DMS53 treated with DMSO at 0.1 percent for 48 hours (cell line): ENCODE measurements at regions not wholly inside any gene's neighbourhood (a gene's known extent, or its start where the extent isn't known, plus 50 kb on each side); places are given as distances from the start of the nearest gene placed in this dataset.

Experiments
- DNase-seq: peaks from one replicate; lab custom pipeline; 2025; ENCODE audit not compliant: unreplicated experiment; lab: John Stamatoyannopoulos, UW

DNA sequence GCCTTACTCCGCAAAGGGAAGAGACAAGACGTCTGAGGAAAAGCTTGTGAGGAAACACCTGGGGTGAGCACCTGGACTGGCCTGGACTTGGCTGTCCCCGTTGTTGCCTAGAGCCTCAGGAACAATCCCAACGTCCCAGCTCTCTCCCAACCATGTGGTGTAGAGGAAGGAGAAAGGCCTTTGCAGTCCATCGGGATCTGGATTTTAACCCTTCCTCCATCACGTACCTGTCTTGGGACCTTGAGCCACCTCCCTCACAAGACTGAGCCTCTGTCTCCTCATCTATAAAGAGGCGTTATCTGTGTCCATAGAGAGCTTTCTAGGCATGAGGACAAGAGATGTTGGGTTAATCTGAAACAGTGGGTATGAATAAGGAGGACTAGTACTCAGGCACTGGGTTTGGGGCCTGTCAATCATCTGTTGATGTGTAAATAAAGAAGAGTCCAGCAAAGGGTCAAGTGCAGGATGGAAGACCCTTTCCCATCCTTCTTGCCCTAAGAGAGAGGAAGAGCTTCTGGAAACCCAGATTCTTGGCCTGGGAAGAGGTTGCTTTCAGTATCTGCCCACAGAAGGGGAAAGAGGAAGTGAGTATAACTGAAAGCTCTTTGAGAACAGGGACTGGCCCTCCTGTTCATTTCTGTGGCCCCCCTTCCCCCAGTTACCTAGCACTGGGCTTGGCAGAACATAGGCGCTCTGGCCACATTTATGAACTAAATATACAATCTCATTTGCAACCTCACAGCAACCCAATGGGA, 137.1 kb downstream of the PJA1 start:
- DNase-seq = no peak

DNA sequence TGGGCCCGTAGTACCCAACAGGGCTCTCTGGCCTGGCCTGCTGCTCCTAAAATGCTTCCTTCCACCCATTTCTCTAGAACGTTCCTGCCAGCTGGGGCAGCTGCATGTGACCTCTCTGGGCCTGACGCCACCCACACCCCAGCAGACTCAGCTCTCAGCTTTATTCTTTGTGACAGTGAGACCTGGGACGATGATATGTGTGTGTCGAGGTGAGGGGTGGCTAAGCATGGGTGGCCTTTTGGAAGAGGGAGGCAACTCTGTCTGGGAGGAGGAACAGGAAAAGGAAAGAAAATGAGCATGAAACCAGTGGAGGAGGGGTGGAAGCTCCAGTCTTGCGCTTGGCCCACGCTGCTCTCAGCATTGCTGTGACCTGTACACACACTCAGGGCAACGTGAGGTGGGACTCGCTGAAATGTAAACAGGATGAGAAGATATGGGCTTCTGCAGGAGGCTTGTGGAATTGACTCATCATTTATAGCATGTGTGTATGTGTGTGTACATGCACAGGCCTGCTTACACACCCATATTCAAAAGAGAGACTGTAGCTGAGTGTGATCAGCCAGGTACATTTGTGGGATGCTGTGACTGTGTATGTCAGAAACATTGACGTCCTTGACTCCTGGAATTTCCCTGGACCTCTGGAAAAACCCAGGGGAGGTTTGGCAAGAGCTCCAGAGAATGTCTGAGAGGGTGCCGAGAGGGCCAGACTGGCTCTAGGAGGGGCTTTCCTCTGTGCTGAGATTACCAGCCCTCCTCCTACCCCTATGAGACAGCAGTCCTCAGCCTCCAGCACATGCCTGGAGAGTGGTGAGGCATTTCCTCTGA, 137.9 kb downstream of the PJA1 start:
- no peak for DNase-seq

DNA sequence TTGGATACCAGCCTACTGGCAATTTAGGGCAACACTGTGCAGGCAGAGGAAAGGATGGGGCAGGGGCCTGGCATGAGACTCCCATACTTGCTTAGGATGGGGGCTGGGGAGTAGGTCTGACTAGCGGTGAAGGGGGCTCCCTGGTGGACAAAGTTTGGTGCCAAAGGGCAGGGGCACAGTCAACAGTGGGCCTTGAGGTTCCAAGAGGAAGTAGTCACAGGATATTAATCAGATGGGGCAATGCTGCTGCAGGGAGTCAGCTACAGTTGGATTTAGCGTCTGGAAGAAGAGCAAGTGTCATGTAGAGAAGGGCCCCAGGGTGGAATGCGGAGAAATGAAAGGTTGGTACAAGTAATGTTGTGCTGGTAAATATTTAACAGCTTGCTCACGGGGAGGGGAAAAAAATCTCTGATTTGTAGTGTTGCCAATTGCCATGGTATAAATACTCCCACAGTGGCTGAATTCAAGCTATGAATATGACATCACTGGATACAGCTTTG, 139.4 kb downstream of the PJA1 start:
- no peak for DNase-seq

DNA sequence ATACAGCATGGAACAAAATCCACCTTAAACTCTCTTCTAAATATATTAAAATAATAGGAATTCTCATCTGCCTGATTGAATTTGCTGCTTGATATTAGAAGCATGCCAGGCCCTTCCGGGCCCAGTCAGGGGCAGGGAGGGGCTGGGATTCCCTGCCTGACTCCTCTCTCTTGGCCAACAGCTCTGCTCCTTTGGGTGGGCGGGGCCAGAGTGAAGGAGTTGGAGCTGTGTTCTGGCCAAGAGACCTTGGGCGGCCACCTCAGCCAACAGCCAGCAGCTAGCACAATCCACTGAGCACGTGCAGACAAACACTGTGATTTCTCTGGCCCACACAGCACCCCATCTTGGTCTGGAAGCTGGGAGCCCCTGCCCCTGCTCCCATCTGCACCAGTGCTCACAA, 140.3 kb downstream of the PJA1 start:
- no peak for DNase-seq

DNA sequence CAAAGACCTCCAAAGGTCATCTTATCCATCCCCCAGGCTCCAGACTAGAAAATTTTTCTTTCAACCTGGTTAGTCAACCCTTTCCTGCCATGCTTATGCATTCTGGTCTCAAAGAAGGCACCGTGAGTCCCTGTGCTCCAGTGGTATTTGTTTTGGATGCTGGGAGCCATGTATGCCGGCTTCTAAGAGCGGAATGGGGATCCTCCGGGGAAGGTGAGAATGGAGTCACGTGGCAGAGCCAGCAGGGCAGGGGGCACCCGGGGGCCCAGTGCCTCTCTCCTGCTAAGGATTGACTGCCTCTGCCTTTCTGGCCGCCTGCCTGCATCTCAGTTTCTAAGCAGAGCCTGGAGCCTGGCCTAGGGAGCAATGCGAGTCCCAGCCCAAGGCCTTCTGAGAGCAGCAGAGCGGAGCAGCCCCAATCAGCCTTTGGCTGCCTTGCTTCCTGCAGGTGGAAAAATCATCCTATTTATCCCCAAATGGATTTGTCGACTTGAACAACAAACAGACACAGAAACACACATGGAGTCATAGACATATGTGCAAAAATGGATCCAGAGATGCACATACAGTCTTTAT, 141.0 kb downstream of the PJA1 start:
- DNase-seq = no peak

DNA sequence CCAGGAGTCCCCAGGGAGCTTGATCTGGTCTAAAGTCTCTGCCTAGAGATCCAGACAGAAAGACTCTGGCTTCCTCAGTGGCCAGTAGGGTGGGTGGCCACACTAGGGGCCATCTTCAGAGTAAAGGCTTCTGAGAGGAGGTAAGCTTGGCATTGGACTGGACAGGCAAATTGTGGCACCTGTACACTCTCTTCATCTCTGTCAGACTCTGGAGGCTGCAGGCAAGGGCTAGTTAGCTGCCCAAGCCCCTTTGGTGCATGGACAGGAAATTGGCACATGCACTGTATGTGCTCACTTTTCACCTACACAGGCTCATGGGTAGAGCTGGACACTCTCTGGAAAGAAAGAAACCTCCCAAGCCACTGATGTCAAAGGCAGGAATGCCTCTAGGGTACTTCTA, 142.8 kb downstream of the PJA1 start:
- no peak for DNase-seq

DNA sequence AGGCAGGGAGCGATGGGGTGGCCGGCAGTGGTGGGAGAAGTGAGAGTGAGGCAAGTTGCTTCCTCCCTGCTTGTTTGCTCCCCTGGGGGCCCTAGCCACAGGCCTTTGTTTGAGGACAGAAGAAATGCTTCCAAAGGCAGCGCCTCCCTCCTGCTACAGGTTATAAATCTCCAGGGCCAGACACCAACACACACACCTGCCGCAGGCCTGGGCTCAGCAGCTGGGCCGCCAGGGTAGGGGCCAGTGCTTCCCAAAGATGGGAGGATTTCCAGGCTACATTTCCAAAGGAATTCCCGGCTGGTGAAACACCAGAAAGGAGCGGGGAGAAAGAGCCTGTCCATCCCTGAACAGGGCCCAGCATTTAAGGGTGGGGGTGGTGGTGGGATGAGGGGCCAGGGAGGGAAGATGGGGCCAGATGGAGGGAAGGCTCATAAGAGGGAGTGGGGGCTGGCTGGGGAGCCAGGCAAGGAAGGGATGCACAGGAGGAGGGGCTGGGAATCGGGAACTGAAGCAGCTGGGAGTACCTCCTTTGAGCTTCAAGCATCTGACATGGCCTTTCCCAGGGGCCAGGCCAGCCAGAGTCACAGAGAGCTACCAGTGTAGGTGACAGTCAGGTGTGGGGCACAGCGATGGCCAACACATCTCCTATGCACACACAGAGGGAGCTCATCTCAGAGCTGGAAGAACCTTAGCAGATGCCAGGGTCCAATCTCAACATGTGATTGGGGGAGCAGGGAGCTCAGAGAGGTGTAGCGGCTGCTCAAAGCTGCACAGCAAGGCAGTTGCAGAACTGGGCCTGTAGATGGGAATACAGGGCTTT, 143.9 kb downstream of the PJA1 start:
- DNase-seq = no peak

DNA sequence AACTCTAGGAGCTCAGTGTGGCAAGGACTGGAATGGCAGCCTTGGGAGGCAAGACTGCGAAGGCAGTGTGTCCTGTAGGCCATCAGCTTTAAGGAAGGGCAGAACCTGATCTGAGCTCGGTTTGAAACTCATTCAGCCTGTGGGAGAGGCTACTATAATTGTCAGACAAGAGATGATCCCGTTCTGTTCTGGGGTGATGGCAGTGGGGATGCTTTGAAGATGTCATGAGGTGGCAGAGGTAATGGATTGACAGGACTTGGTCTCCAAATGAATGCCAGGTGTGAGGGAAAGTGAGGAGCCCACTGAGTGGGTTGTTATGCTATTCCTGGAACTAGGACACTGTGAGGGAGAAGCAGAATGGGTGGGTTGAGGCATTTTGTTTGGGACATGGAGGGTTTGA, 144.9 kb downstream of the PJA1 start:
- no peak for DNase-seq

DNA sequence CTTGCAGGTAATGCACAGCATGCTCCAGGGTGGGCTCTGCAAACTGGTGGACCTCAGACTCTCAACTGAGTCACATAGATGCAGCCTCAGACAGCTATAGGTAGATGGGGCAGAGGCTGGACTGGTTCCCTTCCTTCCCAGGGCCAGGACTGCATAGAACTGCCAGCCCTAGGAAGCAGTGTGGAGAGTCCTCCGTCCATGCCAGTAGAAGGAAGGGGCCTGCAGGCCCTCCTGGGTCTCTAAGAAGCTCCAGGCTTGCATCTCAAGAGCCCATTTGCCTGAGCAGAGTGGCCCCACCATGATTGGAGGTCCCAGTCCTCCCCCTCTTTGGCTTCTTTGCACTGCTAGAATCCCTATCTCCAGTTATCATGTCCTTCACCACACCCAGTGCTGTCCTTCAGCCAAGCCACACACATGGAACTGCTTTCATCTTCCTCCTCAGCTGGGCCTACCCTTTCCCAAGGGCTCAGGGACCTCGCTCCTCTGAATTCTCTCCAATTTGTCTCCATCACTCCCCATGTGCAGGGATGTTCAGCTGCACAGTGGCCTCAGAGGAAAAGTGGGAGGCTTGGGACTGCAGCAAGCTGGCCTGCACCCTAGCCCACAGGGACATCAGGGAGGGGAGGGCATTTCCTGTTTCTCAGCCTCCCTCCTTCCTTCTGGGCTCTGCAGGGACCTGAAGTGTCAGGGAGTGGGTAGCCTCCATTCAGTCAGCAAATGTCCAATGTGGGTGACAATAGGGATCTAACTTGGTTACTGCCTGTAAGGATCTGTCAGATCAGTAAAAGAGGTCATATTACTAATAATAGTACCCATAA, 146.0 kb downstream of the PJA1 start:
- no peak for DNase-seq

DNA sequence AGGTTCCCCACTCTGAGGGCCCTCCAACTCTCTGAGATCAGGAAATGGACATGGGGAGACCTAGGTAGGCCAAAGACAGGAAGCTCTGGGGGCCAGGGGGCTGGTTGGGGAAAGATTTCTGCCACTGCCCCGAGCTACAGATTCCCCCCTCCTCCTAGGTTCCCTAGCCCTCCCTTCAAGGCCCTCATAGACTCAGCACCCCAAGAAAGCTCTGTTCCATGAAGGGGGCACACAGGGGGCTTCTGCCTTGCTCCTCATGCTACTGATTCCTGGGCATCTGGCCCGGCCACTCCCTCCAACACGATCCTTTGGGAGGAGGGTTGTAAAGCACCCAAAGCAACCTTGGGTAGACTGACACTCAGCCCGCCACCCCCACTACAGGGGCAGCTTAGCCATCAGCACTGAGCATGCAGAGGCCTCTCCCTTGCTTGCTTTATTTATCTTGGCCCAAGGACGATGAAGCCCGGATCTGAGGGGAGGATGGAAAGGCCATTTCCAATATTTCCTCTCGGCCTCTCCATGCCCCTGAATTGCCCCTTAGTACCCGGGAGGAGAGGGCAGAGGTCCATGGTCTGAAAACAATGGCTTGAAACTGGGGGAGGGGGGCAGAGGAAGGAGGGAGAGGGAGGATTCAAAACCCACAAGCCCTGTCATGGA, 146.7 kb downstream of the PJA1 start:
- DNase-seq = no peak

DNA sequence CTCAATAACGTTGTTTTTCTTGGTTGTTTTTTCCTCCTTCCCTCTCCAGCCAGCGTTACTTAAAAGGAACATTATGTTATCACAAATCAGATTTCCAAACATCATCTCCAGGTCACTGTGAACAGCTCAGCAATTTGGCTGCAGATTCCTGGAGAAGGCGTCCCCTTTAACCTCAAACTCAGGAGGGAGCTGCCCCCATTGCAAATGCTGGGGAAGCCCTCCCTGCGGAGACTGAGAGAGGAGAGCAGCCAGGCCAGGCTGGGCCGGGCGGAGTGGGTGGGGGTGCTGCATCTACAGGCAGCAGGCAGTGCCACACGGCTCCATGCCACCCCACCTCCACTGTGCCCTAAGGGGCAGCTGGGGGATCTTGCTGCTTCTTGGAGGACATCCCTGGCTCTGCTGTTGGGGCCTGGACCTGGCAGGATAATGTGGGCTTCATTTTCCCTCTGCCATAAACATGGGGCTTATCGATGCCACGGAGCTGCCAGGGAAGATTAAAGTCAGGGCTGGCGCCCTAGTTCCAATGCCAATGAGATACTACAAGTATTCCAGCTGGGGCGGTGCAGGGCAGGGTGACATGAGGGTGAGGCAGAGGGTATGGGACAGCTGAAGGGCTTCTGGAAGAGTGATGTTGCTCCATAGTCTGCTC, 148.8 kb downstream of the PJA1 start:
- DNase-seq = no peak

DNA sequence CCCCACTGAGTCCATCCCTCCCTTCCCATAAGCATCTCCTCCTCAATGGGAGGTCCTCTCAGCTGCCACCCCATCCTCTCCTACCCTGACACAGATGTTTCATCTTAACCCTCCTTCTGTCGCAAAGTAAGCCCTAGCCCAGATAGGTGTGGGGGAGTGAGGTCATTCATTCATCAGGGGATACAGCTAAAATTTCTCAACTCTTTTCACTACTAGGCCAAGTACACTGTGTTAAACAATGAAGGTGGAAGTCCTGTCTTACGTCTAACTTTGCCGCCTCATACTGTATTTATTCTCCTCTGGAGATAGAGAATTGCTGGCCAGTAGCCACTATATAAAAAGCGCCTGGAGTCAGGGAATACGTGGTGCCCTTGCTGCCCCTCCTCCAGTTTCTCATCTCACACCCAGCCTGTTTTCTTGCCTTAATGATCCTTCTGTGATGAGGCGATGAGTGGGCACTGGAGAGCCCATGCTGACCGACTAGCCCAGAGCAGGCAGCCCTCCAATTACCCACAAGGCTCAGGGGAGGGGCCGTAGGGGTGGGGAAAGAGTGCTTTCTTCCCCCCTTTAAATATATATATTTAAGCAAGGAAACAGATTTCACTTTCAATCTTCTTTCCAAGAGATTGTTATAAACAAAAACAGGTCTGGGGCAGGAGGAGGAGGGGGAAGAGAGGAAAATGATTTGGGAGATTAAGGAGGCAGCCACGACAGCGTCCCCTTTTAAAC, 149.5 kb downstream of the PJA1 start:
- no peak for DNase-seq

DNA sequence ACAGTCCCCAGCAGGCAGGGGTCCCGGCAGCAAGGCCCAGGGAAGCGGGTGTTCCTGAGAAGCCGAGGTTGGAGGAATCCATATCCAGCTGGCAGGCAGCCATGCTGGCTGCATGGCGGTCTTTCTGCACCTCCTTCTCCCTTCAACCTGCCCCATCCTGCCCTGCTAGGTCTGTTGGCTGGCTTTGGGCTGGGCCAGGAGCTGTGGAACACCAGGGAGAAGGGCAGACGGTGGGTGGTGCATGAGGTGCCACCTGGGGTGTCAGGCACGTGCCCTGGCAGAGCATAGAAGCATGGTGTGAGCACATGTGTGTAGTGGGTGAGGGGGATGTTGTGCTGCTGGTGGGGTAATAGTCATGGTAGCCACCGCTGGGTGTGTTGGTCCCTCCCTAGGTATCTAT, 150.1 kb downstream of the PJA1 start:
- no peak for DNase-seq

DNA sequence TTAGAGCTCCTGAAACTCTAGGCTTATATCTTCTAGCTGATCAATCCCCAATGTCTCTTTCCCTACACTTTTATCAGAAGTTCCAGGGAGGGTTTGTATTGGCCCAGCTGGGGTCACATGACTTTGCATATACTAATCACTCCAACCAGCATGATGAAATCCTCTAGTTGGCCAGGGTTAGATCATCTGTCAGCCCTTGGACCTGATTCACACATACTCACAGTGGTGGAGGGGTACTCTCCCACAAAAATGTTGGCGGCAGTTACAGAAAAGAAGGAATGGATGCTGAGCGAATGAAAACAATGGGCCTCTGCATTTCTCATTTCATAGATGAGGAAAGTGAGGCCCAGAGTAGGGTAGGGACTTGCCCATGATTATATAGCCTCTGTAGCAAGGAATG, 151.1 kb downstream of the PJA1 start:
- DNase-seq = no peak

DNA sequence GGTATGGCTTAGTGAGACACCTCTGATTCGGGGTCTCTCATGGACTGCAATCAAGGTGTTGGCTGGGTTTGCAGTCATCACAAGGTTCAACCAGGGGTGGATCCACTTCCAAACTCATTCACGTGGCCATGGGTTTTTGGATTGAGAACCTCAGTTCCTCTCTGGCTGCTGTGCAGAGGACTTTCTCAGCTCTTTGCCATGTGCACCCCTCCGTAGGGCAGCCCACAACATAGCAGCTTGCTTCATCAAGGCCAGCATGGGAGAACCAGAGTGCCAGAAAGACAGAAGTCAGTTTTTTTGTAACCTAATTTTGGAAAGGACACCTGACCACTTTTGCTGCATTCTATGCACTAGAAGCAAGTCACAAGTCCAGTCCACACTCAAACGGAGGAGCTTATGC, 154.9 kb downstream of the PJA1 start:
- no peak for DNase-seq

DNA sequence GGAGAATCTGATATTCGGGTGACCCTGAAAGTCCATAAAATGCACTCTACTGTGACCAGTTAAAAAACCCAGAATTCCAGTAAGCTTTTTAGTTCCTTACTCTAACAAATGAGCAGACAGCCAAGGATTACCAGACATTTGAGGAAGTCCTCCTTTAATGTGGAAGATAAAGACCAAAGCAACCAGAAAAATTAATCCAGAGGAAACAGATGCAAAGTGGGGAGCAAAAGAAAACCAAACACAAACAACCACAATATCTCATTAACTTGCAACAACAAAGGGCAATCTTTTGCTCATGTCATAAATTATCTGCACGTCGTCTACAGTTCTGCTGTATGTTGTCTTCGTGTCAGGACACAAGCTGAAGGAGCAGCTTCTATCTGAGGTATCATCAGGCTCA, 164.4 kb downstream of the PJA1 start:
- DNase-seq = no peak

DNA sequence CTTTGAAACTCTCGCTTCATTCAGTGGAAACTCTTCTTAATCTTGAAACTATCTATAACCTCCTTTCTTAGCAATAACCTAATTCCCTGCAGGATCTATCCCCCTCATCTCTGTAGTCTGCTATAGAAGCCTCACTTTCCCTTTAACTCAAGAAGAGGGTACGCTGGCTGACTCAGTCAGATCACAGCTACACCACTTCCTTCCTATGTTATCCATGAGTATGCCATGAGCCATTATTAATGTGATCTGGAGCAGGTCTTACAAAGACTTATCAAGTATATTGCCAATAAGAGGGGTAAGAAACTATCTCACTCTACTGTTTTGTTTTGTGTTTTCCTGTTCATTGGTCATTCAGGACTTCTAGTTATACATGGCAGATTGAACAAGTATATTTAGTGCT, 165.3 kb downstream of the PJA1 start:
- DNase-seq = no peak

DNA sequence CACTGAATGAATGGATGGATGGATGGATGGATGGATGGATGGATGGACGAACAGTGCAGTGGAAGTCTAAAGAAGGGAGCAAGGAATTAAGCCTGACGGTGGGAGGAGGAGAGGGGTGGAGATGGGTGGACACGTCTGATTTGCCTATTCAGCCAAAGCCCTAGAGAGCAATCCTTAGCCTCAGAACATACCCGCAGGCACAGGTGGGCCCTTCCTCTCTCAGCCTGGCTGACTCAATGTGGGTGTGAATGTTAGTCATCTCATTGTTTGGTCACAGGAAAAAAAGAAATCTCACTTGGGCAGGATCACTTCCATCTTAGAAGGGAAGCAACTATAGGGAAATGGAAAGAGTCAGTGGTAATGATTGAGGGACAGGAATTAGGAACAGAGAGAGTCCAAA, 165.9 kb downstream of the PJA1 start:
- no peak for DNase-seq

DNA sequence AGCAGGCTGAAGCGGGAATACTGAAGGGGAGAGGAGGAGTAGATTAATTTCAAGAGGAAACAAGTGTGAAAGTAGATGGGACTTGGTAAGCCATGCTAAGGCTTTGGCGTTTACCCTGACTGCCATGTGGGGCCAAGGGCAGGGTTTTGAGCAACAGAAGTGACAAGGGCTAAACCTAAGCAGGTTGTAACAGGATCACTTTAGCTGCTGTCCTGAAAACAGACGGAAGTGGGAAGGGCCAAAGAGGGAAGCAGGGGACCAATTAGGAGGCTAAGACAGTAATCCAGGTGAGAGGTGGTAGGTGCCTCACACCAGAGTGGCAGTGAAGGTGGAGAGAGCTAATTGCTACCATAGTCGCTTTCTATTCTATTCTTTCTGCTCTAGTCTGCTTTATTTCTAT, 166.5 kb downstream of the PJA1 start:
- no peak for DNase-seq
